SW480 (cell line): ENCODE measurements at regions not wholly inside any gene's neighbourhood (a gene's known extent, or its start where the extent isn't known, plus 50 kb on each side); places are given as distances from the start of the nearest gene placed in this dataset.

Experiments used
- DNase-seq: peaks from one replicate; pipeline ENCODE4 v3.0.0-alpha.2; 2016; ENCODE audit warnings: low spot score

DNA sequence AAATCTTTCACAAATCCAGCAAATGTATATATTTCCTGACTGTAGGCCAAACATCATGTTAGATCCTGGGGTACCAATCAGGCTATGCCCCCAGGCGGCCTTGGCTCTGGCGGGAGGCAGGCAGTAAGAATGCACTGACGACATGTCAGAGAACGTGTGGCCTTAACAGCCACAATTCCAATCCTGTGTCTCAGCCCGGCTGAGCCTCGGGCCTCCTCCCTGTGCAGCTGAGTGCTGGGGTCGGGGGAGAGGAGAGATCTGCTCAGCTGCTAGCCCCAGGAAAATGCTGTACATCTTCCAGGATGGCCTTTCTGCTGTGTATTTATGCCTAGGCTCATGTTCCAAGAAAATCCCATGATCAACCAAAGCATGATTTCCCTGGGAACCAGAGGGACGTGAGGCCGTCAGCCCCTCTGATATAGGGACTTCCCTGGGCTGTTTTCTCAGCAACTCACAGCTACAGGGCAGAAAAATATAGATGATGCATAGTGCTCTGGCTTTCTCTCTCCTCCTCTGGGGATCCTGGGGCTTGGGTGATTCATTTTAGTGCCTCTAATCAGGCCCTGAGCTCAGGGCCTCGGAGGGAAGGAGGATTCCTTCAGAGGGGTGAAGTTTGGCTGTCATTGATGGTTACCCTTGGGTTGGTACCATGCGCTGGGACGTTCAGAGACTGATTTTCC, 604.0 kb downstream of the HS3ST4 start:
- no peak for DNase-seq

DNA sequence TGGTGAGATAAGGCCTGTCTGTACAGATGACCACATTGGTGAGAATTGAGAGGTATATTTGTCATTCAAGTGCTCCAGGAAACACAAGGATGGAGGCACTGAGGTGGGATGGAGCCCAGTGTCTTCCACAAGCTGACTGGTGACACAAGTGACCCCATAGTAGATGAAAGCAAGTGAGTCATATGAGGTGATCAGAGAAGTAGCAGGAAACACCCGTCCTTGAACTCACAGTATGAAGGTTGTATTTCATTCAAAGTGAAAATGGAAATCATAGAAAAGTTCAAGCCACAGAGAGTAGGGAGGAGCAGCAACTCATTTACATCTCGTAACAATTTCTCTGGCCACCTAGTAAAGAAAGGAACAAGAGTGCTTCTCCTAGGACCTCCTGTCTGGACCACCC, 609.8 kb downstream of the HS3ST4 start:
- no peak for DNase-seq

DNA sequence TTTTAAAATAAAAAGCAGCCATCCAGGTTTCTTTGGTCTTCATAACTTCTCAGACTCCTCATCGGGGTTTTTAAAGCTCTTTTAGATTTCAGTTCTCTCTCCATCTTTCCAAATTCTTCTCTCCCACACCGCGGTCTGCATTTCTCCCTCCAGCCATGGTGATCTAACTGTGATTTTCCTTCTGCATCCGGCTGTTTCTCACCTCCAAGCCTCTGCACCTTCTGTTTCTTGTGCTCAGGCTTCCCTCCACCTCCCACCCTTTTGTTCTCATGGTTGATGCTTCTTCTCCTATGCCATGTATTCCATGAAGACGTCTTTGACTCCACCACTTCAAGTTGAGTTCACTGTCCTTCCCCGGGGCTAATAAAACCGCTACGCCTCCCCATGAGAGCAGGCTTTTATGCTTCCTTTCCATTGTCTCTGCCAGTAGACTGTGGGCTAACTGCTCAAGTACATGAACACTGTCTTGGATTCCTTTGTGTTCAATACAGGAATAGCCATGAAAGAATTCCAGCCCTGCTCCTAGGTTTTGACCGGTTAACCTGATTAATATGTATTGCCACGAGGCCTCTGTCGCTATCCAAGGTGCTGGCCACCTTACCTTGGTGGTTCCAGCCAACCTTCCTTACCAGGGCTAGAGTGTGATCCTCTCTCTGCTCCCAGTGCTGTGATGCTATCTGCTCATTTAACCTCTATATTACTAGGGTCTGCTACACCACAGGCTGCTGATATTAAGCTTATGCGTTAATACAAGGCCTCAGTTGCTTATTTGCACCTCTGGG, 625.1 kb downstream of the HS3ST4 start:
- DNase-seq, result no peak

DNA sequence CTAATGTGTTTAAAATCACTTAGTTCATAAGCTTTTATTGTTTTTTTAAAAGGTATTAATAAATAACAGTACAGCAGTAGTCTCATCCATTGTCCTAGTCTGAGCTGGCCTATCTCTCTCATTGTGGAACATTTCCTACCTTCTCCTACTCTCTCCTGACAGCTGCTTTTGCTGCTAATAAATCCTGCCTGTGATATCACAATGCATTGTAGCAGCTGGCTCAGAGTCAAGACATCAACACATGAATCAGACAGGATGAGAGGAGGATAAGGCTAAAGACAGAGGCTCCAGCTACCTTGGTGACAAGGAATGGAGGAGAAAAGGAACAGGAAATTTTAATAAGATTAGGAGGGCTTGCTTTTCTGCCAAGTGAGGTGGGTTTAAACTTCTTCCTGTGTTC, 626.1 kb downstream of the HS3ST4 start:
- no peak for DNase-seq

DNA sequence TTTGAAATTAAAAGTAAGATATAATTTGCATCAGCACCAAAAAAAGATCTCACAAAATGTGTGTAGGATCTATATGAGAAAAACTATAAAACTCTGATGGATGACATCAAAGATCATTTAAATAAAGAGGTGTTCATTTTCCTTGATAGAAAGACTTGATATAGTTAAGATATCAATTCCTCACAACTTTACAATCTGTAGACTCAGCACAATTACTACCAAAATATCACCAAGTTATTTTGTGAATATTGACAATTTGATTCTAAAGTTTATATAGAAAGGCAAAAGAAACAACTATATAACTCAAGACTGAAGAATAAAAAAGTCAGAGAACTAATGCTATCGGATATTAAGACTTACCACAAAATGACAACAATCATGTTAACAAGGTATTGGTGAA, 638.9 kb downstream of the HS3ST4 start:
- no peak for DNase-seq

DNA sequence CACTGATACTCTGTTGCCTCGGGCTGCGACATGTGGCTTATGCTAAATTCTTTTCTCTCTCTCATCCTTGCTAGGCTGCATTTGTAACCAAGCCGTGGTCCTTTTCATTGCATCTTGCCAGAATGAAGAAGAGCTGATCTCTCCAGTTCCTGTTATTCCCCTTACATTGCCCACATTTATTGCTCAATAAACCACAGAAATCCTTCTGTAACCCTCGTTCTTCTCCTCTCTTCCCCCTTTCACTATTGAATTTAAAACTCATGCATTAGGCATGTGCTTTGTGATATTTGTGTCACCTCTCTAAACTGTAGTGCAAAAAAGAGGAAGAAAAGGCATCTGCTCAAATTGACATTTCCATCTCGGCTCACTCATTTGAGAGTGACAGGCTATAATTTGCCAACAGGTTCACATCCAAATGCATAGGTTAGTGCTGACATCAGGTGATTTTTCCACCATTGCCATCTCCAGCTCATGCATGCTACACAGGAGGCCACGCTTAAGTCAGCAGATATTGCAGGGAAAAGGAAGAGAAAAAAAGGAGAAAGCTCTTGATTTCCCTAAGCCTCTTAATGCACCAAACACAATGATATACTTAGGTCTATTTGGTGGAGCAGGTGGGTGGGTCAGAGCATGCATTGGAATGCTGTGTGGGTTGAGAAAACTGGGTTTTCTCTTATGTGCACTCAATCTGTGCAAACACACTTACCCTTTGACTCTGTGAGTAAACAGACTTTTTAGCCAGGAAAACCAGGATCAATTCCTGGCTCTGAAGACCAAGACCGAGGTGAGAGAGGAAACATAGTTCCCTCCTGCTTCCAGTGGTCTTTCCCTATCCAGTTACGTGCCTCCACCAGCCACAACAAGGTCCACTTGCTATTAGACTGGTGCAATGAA, 642.7 kb downstream of the HS3ST4 start:
- DNase-seq, result no peak

DNA sequence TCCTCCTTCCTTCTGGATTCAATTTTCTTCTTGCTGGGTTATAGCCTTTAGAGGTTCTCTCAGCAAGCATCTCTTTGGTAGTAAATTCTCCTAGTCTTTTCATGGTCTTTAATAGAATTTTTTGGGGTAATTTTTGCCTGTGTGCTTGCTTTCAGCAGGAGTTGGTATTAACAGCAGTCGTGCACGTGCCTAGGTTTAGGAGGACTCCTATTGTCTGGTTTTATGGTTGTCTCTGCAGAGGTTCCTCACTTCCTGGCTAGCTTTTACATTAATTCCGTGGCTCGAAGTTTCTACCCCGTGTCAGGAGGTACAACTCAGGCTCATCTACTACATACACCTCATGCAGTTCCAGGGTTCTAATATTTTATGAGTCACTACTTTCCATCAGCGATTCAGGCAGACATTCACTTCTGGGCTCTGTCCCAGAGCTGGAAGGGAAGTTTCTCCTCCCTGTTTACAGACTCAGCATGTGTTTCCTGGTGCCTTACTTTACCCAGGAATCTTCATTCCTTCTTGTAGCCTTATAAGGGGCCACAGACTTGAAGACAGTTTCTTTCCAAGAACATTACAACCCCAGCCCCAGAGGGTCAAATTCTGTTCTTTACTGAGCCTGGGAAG, 643.6 kb downstream of the HS3ST4 start:
- DNase-seq, result no peak

DNA sequence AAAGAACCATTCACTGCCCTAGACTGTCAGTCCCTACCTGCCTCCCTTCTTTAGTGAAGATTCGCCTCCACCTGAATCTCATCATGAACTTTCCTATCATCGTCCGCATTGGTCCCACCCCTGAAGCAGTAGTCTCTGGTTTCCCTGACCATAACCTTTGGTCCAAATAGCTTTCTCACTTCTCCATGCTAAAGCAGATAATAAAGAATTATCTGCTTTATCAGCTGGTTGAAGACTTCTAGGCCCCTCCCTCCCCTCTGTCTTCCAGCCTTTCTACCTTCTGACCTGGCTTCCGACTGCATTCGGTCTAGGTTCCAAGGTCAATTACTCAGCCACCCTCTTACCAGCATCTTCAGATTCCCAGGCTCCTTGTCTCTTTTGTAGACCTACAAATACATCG, 650.9 kb downstream of the HS3ST4 start:
- DNase-seq, result no peak

GRCh38 chr16:26344240-26344776, 652.5 kb downstream of the HS3ST4 start:
- DNase-seq, result no peak

- DNase-seq, result no peak
Observed at GRCh38 chr16:26344976-26345375, 653.2 kb downstream of the HS3ST4 start.

DNA sequence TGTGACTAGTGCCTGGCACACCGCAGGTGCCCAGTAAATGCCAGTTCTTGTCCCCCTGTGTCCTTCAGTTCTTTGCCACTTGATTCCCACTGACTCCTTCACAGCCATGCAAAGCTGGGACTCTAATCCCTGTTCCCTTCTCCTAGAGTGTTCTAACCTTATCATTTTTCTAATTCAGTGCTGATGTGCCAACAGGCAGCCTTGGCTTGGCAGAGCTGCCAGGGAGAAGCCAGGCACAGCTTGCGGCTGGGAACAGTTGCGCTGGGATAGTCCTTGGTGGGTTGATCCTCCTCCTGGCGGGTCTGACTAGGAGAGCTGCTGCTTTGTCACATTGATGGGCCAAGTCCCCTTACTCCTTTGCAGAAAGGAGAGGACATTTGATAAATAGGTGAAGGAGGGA, 654.2 kb downstream of the HS3ST4 start:
- DNase-seq, result no peak

- DNase-seq, result no peak
Observed at GRCh38 chr16:26348095-26348494, 656.3 kb downstream of the HS3ST4 start.

GRCh38 chr16:26360867-26361266, 669.1 kb downstream of the HS3ST4 start:
- DNase-seq, result no peak

DNA sequence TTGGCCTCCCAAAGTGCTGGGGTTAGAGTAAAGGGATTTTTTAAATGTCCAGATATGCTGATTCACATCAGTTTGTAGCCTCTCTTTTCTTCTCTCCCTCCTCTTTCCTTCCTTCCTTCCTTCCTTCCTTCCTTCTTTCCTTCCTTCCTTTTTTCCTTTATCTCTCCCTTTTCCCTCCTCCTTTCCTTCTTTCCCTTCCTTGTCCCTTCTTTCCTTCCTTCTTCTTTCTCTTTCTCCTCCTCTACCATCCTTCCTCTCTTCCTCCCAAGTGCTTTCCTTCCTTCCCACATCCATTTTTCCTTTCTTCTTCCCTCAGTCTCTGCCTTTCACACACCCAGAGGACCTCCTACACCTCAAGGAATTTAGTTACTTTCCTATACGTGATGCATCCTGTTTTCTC, 671.8 kb downstream of the HS3ST4 start:
- no peak for DNase-seq

GRCh38 chr16:26365161-26365940, 673.6 kb downstream of the HS3ST4 start:
- DNase-seq, result no peak

DNA sequence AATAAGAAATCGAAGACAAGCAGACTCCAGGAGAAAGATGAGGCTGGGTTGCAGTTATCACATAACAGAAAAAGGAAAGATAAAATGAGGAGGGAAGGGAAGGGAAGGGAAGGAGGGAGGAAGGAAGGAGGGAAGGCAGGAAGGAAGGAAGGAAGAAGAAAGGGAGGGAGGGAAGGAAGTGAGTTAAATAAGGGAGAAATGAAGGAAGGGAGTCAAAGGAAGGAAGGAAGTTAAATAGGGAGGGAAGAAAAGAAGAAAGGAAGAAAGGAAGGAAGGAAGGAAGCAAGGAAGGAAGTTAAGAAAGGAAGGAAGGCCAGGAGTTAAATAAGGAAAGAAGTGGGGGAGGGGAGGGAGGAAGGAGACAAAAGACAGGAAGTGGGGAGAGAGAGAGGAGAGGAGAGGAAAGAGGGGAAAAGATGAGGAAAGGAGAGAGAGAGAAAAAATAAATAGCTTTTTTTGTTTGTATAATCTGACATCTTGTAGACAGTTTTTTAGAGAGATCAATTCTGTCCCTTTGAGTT, 679.6 kb downstream of the HS3ST4 start:
- no peak for DNase-seq

- DNase-seq, result no peak
Observed at GRCh38 chr16:26374279-26374925, 682.6 kb downstream of the HS3ST4 start.

DNA sequence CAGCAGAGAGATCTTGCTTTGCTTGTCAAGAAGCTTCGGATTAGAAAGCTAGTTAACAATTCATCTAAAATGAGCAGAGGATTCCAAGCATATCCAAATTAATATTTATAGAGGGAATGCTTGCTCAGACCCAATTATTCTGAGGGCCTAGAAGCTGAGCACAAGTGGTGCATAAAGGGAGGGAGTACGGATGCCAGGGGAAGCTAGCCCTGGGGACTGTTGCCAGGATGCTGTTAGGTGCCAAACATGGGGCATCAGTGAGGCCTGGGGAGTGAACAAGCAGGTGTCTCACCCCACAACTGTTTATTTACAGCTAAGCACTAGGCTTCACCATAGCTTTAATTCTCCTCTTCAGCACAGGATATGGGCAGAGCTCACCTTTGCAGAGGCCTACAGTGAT, 684.1 kb upstream of the C16orf82 start:
- DNase-seq, result no peak

DNA sequence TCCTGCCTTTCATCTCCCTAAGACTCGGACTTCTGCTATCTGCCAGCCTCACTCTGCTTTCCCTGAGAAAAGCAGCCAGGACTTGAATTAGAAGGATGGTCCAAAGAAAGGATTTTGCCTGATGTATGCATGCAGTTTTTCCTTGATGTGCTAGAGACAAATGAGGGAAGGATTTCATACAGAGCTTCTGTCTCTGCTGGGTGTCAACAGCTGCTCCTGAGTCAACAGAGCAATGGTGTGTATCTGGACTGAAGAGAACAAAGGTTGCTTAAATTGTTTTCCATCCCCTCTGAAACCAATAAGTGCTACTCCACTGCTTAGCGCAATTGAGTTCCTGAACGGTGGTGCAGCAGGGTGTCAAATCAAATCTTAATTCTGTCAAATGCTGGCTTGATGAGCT, 680.6 kb upstream of the C16orf82 start:
- DNase-seq, result no peak

GRCh38 chr16:26391833-26392232, 674.9 kb upstream of the C16orf82 start:
- no peak for DNase-seq
